GM23338 (cell line): ENCODE measurements at regions not wholly inside any gene's neighbourhood (a gene's known extent, or its start where the extent isn't known, plus 50 kb on each side); places are given as distances from the start of the nearest gene placed in this dataset.

Source experiments
- EZH2 ChIP-seq: fragments of 200-600 bp; sonication (generic); IDR thresholded peaks from one replicate; pipeline ENCODE4 v1.8.0; 2017; ENCODE audit warnings: antibody characterized with exemption, mild to moderate bottlenecking, low read depth; ENCODE audit not compliant: unreplicated experiment
- EZH2phosphoT487 ChIP-seq: fragments of 200-600 bp; sonication (generic); IDR thresholded peaks from one replicate; pipeline ENCODE4 v1.8.1; 2018; ENCODE audit warnings: antibody characterized with exemption; ENCODE audit not compliant: unreplicated experiment
- JUNB ChIP-seq: IDR thresholded peaks from one replicate; pipeline ENCODE4 v1.6.1; 2016; ENCODE audit warnings: antibody characterized with exemption; ENCODE audit not compliant: unreplicated experiment
- STAT1 ChIP-seq: IDR thresholded peaks from one replicate; pipeline ENCODE4 v1.6.1; 2016; ENCODE audit warnings: antibody characterized with exemption; ENCODE audit not compliant: unreplicated experiment
- ZNF114 ChIP-seq: fragments of 250-450 bp; sonication (Bioruptor Pico); IDR thresholded peaks from 2 replicates; pipeline ENCODE4 v1.5.0; 2020; ENCODE audit warnings: mild to moderate bottlenecking, moderate library complexity
- ZNF331 ChIP-seq: fragments of 250-450 bp; sonication (Bioruptor Pico); IDR thresholded peaks from 2 replicates; pipeline ENCODE4 v1.5.0; 2020; ENCODE audit warnings: low read depth, mild to moderate bottlenecking, moderate library complexity
- TF ChIP-seq, protein P1 (sequence below): fragments of 250-450 bp; sonication (Bioruptor Pico); IDR thresholded peaks from 2 replicates; pipeline ENCODE4 v1.5.0; 2020; ENCODE audit warnings: mild to moderate bottlenecking, moderate library complexity
- TF ChIP-seq, protein P2 (sequence below): IDR thresholded peaks from 2 replicates; pipeline ENCODE4 v1.6.1; 2016; ENCODE audit warnings: antibody characterized with exemption
- TF ChIP-seq, protein P3 (sequence below), 2 experiments: fragments of 200-600 bp in 1 of 2; sonication (generic) in 1 of 2; conservative IDR thresholded peaks; 2 replicates each; pipeline versions ENCODE4 v1.5.1 to v1.6.1; 2016 to 2017; ENCODE audit warnings: antibody characterized with exemption in 2 of 2, low read depth in 2 of 2, mild to moderate bottlenecking in 2 of 2, moderate library complexity in 1 of 2

DNA sequence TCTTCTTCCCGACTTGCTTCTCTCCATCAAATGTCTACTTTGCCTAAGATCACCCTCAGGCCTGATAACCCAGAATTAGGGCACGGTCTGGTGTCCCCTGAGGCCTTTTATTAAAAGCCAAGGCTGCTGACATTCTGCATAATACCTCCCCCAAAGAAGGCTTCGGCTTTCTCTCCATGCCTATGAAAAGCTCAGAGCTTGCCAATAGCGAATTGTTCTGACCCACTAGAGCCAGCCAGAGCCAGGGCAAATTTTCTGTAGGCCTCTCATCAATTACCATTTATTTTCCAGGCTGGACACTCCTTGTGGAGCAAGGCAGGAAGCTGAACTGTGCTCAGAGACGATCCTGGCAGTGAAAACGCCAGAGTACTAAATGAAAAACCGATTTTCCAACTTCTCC, 64.3 kb upstream of the ADRB1 start (continued):
- TF ChIP-seq, protein P1, sequence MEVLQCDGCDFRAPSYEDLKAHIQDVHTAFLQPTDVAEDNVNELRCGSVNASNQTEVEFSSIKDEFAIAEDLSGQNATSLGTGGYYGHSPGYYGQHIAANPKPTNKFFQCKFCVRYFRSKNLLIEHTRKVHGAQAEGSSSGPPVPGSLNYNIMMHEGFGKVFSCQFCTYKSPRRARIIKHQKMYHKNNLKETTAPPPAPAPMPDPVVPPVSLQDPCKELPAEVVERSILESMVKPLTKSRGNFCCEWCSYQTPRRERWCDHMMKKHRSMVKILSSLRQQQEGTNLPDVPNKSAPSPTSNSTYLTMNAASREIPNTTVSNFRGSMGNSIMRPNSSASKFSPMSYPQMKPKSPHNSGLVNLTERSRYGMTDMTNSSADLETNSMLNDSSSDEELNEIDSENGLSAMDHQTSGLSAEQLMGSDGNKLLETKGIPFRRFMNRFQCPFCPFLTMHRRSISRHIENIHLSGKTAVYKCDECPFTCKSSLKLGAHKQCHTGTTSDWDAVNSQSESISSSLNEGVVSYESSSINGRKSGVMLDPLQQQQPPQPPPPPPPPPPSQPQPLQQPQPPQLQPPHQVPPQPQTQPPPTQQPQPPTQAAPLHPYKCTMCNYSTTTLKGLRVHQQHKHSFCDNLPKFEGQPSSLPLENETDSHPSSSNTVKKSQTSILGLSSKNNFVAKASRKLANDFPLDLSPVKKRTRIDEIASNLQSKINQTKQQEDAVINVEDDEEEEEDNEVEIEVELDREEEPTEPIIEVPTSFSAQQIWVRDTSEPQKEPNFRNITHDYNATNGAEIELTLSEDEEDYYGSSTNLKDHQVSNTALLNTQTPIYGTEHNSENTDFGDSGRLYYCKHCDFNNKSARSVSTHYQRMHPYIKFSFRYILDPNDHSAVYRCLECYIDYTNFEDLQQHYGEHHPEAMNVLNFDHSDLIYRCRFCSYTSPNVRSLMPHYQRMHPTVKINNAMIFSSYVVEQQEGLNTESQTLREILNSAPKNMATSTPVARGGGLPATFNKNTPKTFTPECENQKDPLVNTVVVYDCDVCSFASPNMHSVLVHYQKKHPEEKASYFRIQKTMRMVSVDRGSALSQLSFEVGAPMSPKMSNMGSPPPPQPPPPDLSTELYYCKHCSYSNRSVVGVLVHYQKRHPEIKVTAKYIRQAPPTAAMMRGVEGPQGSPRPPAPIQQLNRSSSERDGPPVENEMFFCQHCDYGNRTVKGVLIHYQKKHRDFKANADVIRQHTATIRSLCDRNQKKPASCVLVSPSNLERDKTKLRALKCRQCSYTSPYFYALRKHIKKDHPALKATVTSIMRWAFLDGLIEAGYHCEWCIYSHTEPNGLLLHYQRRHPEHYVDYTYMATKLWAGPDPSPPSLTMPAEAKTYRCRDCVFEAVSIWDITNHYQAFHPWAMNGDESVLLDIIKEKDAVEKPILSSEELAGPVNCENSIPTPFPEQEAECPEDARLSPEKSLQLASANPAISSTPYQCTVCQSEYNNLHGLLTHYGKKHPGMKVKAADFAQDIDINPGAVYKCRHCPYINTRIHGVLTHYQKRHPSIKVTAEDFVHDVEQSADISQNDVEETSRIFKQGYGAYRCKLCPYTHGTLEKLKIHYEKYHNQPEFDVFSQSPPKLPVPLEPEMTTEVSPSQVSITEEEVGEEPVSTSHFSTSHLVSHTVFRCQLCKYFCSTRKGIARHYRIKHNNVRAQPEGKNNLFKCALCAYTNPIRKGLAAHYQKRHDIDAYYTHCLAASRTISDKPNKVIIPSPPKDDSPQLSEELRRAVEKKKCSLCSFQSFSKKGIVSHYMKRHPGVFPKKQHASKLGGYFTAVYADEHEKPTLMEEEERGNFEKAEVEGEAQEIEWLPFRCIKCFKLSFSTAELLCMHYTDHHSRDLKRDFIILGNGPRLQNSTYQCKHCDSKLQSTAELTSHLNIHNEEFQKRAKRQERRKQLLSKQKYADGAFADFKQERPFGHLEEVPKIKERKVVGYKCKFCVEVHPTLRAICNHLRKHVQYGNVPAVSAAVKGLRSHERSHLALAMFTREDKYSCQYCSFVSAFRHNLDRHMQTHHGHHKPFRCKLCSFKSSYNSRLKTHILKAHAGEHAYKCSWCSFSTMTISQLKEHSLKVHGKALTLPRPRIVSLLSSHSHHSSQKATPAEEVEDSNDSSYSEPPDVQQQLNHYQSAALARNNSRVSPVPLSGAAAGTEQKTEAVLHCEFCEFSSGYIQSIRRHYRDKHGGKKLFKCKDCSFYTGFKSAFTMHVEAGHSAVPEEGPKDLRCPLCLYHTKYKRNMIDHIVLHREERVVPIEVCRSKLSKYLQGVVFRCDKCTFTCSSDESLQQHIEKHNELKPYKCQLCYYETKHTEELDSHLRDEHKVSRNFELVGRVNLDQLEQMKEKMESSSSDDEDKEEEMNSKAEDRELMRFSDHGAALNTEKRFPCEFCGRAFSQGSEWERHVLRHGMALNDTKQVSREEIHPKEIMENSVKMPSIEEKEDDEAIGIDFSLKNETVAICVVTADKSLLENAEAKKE (CRISPR knock-in tag), result no peak
- no peak for TF ChIP-seq STAT1
- no peak for TF ChIP-seq ZNF114 (CRISPR knock-in tag)
- TF ChIP-seq, protein P2, sequence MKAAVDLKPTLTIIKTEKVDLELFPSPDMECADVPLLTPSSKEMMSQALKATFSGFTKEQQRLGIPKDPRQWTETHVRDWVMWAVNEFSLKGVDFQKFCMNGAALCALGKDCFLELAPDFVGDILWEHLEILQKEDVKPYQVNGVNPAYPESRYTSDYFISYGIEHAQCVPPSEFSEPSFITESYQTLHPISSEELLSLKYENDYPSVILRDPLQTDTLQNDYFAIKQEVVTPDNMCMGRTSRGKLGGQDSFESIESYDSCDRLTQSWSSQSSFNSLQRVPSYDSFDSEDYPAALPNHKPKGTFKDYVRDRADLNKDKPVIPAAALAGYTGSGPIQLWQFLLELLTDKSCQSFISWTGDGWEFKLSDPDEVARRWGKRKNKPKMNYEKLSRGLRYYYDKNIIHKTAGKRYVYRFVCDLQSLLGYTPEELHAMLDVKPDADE, result no peak
- no peak for TF ChIP-seq EZH2phosphoT487
- TF ChIP-seq, protein P3, sequence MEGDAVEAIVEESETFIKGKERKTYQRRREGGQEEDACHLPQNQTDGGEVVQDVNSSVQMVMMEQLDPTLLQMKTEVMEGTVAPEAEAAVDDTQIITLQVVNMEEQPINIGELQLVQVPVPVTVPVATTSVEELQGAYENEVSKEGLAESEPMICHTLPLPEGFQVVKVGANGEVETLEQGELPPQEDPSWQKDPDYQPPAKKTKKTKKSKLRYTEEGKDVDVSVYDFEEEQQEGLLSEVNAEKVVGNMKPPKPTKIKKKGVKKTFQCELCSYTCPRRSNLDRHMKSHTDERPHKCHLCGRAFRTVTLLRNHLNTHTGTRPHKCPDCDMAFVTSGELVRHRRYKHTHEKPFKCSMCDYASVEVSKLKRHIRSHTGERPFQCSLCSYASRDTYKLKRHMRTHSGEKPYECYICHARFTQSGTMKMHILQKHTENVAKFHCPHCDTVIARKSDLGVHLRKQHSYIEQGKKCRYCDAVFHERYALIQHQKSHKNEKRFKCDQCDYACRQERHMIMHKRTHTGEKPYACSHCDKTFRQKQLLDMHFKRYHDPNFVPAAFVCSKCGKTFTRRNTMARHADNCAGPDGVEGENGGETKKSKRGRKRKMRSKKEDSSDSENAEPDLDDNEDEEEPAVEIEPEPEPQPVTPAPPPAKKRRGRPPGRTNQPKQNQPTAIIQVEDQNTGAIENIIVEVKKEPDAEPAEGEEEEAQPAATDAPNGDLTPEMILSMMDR (conservative IDR thresholded peaks at IDR 0.05; ENCODE audit: low read depth in 2 of 2), result no peak
- TF ChIP-seq JUNB, result no peak
- TF ChIP-seq EZH2, result no peak
- TF ChIP-seq ZNF331 (CRISPR knock-in tag), result no peak
